Sciatic nerve (tissue), 2 donors: ENCODE measurements at regions not wholly inside any gene's neighbourhood (a gene's known extent, or its start where the extent isn't known, plus 50 kb on each side); places are given as distances from the start of the nearest gene placed in this dataset.
"Not testable (repeated sequence)": the region's sequence is repeated elsewhere in the genome, so short reads cannot be mapped to it uniquely, and the experiment has no call there.

Source experiments
- ATAC-seq: fragments of 200-7000 bp; cut with Tn5 transposase; one replicate; pipeline ENCODE4 v1.9.1; 2020; ENCODE audit warnings: mild to moderate bottlenecking, moderate library complexity
- DNase-seq: peaks from one replicate; pipeline ENCODE4 v3.0.0-alpha.2; 2020; ENCODE audit warnings: low spot score
- intact Hi-C: fragments of 100-400 bp; cut with DNase I; formaldehyde crosslinking; loops from one replicate; pipeline ENCODE4 v1.14.2; 2022
- donor health status: DM: no; HTN: no; CAD: no.
- donor health status: DM: no; HTN: no; CAD: no.

DNA sequence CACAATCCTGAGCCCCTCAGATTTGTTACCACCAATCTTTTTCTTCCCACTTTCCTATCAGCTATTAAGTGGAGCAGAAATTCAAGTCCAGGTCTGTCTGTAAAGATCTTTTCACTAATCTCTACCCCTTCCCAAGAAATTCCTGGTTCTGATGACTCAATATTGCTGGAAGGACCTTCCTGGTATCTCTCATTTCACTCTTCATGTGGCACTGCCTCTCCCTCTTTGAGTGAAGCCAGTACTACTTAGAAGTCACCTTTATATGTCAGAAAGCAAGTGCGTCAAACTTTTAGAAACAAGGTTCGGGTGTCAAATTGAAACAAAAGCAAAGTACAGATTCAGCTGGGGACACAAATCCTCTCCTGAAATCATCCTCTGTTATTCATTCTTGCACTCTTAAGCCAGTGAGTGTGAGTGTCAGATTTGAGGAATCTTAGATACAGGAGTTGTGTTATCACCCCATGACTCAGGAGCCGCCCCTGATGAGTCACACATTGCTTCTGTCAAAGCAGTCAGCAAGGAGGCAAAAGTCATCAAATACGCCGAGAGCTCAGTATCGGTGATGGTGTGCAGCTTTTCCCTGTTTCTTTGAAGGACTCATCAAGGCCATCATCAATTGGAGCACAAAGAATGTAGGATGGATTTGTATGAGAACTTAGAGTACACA is 313.0 kb downstream of the CETN3 start:
- intact Hi-C loops = no loop called here
- no peak for DNase-seq
- ATAC-seq = no peak

DNA sequence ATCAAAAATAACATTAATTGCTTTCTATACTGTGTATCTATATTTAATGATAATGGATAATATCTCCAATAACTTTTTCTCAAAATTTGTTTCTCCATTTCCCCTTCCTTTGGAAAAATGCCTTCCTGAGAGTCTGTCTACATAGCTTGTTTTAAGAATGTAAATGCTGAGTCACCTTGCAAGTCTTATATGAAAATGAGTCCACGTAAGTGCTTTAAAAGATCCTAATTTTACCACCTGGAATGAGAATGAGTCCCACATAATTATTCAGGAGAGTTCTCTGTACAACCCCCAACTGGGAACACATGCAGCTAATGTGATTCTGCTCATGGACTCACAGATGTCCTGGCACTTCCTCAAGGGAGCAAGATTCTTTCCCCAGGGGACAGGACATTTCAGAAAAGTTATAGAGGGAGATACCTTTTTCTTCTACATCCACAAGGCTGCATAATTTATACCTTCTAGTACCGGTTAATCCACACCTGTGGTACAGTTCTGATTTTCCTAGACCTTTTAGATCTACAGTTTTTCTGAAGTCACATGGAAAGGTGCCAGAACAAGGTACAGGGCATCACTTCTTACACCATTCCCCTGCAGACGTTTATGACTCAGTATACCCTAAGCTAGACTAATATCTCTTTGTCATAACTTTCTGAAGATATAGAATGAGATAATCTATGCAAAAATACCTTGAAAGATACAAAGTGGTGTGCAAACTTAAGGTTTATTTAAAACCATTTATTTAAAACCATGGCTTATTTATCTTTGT is 314.1 kb downstream of the CETN3 start:
- DNase-seq = no peak
- ATAC-seq = no peak
- intact Hi-C loops = no loop called here

DNA sequence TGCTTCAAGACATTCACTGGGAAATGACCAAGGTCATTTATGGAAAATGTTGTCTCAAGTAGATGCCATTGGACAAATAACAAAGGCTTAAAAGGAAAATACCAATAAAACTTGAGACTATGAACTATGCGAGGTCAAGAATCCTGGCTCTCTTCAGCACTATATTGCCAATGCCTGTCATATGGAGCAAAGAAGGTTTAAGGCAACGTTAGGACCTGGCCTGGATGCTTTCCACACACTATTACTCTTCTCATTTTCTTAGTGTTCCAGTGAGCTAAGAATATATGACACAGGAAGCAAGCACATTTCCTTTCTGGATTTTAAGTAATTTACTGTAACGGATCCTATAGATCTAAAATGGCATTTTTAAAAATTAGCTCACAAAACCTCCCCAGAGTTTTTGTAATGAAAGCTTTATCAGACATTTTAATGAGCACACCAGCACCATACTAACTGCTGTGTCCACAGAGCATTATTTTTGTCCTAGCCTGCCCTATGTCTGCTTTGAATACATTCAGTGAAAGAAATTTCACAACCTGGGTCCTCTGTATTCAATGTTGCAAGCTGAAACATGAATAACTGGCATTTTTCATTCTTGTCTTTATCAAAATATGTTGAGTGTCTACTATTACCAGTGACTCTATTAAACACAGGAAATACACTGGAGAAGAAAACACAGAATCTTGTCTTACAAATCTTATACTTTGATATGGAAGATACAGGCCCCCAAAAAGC is 315.6 kb downstream of the CETN3 start:
- no peak for DNase-seq
- ATAC-seq = no peak
- intact Hi-C loops = no loop called here

DNA sequence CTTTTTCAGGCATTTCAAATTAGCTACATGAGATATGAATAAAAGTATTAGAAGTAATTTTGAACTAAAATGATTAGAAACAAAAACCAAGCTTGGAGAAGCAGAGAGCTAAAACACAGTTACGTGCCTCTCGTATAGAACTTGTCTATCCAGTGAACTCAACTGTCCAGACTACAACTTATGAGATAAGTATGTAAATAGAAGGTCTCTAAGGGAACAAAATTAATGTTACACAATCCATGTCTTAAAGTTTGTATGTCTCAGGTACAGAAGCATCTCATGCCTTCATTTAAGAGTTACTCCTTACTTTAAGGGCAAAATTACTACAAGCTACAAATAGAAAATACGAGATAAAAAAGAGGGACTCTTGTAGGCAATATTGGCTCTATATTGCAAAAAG is 316.8 kb downstream of the CETN3 start:
- DNase-seq = no peak
- intact Hi-C loops = no loop called here
- ATAC-seq = no peak

DNA sequence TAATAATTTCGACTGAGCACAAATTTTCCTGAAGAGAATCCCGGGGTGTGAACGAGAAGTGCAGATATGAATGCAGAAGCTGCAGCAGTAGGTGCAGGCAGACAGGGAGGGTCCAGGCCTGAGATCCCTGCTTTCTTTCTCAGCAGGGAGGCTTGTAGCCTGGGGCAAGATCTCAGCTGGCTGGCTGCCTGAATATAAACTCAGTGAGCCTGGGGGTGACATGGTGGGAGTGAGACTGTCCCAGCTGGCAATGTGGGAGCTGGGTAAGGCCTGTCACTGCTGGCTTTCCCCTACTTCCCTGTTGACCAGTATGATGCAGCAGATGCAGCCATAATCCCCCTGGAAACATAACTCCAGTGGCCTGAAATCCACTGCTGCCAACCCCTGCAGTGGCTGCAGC is 325.2 kb downstream of the CETN3 start:
- DNase-seq (no peak), ATAC-seq (no peak)
- intact Hi-C loops = no loop called here

DNA sequence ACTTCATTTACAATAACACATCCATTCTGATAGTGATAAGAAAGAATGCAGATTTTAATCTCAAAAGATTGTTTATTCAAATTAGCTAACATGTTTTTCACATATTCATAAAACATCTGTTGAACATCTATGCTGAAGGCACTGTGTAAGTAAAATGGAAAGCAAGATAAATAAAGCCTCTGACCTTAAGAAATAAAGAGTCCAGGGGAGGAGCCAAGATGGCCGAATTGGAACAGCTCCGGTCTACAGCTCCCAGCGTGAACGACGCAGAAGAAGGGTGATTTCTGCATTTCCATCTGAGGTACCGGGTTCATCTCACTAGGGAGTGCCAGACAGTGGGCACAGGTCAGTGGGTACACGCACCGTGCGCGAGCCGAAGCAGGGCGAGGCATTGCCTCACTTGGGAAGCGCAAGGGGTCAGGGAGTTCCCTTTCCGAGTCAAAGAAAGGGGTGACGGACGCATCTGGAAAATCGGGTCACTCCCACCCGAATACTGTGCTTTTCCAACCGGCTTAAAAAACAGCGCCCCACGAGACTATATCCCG is 336.5 kb downstream of the CETN3 start:
- DNase-seq, intact Hi-C loops, ATAC-seq: not testable (repeated sequence)

DNA sequence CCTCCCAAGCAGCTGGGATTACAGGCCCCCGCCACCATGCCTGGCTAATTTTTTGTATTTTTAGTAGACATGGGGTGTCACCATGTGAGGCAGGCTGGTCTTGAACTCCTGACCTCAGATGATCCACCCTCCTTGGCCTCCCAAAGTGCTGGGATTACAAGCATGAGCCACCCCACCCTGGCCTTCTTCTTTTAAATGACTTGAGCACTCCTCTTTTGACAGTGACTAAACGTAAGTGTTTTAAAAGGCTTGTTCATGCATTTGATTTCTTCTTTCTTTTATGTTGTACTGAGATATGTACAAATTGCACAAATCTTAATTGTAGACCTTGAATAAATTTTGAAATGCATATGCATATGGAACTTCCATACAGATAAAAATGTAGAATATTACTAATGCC is 337.9 kb downstream of the CETN3 start:
- no peak for DNase-seq
- ATAC-seq = no peak
- intact Hi-C loops = no loop called here

DNA sequence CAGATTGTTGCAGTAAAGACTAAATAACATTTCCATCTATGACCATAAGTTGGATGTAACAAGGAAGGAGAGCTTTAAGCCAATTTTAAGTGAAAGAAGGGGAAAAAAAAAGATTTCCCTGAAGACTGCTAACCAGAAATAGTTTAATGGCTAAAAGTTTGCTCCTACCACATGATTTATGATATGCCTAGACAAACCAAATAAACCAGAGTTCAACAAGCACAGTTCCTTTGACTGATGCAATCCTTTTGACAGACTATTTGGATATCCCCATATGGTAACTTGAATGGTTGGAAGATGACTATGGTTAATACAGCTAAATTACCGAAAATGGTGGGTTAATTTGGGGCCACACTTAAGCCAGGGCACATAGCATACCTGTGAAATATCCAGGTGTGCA is 338.5 kb downstream of the CETN3 start:
- DNase-seq (no peak), ATAC-seq (no peak)
- intact Hi-C loops = no loop called here

DNA sequence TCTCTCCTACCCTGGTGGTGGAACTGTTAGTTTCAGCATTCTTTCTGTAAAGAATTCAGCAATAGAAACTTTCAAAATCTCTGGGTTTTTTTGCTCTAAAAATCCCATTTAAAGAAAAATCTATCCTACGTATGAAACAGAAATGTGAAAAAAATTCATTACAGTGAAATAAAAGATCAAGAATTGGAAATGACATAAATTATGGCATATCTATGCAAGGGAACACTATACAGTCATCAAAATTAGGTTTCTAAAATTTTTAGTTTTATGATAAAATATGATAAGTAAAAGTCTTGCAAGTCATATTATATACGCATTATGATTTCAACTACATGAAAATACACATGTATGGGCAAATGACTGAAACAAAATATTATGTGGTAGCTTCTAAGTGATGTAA is 342.6 kb downstream of the CETN3 start:
- no peak for ATAC-seq
- intact Hi-C loops = no loop called here
- no peak for DNase-seq

DNA sequence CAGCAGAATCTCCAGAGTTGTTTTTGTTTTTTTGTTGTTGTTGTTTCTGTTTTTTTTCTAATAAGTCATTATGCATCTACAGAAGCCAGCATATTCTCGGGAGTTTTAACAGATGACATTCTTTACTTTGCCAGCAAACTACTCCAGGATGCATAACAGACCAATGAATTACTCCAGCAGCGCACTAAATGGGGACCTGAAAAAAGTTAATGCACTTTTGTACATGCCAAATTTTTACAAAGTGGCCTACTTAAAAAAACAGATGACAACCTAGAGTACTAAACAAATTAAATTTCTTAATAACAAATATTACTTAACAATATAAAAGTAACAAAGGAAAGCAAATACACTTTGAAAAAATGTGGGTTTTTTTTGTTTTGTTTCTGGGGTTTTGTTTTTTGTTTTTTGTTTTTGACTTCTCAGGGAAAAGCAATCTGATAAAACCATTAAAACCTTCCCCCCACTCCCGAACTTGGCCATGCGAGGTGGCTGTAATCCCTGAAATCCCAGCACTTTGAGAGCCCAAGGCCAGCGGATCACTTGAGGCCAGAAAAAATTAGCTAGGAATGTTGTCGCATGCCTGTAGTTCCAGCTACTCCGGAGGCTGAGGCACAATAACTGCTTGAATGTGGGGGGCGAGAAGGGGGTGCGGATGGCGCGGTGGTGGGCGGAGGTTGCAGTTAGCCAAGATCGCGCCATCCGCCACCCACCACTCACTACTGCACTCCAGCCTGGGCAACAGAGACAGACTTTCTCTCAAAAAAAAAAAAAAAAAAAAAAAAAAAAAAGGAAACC is 352.4 kb downstream of the CETN3 start:
- DNase-seq (no peak), ATAC-seq (no peak)
- intact Hi-C loops = no loop called here

DNA sequence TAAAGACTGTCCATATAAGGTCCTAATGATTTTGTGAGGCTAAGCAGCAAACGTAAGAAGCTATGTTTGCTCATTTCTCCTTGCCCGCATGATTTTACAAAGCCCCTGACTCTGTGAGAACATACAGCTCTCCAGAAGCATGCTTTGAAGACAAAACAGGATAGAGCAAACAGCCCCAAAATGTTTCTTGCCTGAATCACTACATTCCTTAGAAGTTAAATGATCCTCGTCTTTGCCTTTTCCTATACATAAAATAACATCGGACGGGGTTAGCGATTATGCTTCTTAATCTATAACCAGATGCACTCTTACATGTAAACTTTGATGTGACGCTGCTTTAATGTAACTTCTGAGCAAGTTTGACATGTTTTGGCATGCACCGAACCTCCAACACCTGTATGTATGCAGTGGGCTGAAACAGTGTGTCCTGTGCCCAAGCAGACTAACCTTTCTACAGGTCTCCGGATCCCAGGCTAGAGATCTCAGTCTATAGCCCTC is 353.7 kb downstream of the CETN3 start:
- ATAC-seq = no peak
- DNase-seq = no peak
- intact Hi-C loops = no loop called here

DNA sequence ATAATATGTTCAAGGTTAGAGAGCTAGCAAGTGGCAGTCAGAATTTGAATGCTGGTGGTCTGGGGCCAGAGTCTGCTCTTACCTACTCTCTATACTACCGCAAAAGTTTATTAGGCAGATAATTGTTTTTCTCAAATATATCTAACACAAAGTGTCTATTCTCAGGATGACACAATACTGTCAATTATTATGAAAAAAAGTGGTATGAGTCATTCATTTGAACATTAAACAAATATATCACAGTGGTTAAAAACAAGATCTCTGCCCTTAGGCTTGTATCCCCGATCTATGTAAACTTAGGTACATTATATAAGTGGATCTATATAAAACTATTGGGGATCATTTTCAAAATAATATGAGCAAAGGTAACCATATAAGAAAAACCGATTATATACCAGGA is 354.9 kb downstream of the CETN3 start:
- DNase-seq (no peak), ATAC-seq (no peak)
- intact Hi-C loops = no loop called here

DNA sequence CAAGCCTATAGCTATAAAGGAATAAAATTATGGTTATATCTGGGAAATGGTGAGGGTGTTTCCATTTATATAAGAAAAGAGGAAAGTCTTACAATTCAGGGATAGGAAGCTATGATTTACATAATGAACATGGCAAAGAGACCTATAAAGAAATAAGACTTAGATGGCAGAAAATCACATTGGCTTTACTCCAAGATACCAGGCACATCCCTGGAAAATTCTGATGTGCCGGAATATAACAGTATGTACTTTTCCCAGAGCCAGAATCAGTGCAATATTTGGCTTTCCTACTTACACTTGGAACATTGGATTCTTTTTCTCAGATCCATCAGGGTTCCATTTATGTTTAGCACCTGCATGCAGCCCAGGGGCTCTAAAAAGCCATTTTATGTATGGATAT is 357.8 kb downstream of the CETN3 start:
- DNase-seq (no peak), ATAC-seq (no peak)

DNA sequence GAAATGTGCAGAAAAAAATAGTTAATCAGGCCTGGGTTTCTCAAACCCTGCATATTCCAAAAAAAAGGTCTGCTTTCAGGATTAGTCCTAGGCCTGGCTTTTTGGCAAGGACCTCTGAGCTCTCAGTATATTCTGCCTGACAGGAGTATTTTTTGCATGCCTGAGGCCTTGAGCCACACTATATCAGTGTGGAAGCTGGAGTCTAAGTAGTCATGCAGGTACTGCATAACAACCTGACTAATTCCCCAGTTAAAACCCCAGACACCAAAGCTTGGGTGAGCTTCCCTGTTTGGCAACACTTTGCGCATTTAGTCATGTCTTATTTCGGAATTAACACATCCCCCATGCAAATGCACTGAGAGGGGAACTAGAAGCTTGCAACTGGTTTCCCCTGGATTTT is 359.5 kb downstream of the CETN3 start:
- DNase-seq (no peak), ATAC-seq (no peak)
- intact Hi-C loops = no loop called here

More for the DNA sequence above, 357.8 kb downstream of the CETN3 start:
- intact Hi-C loops = no loop called here

DNA sequence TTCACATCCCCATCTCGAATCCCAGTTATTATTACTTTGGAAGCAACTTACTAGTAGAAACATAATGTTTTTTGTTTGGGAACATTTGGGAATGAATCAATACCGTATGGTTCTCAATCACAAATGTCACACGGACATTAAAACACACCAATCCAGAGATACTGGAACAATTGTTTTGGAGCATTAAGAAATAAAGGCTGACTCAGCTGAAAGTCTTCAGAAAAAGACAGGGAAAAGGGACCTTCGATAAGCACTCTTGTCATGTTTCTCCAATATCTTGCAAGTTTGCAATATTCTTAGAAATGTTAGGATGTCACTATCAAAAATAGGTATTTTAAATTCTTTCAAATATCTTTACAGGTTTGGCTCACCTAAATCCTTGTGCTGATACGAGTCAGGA is 362.4 kb downstream of the CETN3 start:
- intact Hi-C loops = no loop called here
- DNase-seq (no peak), ATAC-seq (no peak)

DNA sequence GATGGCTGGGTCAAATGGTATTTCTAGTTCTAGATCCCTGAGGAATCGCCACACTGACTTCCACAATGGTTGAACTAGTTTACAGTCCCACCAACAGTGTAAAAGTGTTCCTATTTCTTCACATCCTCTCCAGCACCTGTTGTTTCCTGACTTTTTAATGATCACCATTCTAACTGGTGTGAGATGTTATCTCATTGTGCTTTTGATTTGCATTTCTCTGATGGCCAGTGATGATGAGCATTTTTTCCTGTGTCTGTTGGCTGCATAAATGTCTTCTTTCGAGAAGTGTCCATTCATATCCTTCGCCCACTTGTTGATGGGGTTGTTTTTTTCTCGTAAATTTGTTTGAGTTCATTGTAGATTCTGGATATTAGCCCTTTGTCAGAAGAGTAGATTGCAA is 369.5 kb downstream of the CETN3 start:
- intact Hi-C loops, DNase-seq, ATAC-seq: not testable (repeated sequence)

DNA sequence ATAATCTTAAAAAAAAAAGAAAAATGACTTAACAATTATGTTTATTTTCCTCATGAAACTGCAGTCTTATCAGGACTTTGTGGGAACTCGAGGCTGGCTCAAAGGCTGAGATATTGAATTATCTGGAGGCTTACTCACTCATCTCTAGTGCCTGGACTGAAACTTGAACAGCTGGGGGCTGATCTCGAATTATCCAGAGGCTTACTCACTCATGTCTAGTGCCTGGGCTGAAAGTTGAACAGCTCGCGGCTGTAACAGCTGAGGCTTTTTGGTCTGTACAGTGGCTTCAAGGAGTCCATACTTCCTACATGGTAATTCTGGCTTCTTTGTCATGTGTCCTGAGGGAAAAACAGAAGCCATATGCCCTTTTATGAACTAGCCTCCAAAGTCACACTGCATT is 371.9 kb downstream of the CETN3 start:
- ATAC-seq = no peak
- intact Hi-C loops = no loop called here
- DNase-seq = no peak

DNA sequence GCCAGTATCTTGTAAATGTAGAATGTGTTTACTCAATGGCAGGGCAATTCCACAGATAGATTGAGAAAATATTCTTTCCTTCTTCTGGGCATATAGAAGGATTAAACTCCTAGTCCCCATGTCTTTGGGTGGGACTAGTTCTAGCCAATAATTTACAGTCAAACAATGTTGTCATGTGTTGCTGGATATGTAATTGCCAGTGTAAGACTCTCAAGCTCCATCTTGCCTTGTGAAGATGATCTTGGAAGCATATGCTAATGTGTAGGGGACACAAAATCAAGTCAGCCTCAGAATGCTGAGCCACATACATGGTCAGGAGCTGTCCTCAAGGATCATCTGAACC is 386.9 kb downstream of the CETN3 start:
- DNase-seq = no peak
- intact Hi-C loops = no loop called here
- no peak for ATAC-seq

DNA sequence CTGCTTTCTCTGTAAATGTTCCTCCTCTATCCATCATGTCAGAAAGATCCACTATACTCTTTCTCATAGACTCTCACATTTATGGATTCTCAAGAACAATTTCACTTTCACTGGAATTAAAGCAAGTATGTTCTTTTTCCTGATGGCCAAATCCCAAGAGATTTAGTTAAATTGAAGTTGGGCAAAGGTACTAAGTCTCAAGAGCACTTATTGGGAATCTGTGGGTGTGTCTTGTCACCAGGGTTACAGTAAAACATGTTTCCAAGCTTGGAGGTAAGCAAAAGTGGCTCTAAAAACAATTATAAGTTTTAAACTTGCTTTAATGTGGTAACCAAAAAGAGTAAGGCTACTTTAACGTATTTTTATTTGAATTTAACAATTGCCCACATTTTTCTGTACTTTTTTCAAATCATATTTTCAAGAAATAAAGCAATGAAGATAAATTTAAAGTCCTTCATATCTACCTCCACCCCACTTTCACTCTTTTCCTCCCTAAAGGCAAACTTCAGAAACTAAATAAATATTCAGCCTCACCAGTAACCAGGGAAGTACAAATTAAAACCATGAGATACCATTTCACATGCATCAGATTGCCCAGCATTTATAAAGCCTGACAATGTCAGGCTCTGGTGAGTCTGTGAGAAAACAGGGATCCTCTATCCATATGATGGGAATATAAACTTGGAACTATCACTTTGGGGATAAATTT is 387.4 kb downstream of the CETN3 start:
- ATAC-seq (no peak), DNase-seq (no peak)
- intact Hi-C loops = no loop called here
